GM23338 (cell line): ENCODE measurements at regions not wholly inside any gene's neighbourhood (a gene's known extent, or its start where the extent isn't known, plus 50 kb on each side); places are given as distances from the start of the nearest gene placed in this dataset.

ENCODE experiments used
- ATAC-seq: fragments of 200-7000 bp; cut with Tn5 transposase; 3 replicates; pipeline ENCODE4 v1.9.1; 2020
- DNase-seq: peaks from one replicate; pipeline ENCODE4 v3.0.0-alpha.2; 2015; ENCODE audit warnings: low spot score
- H2AFZ ChIP-seq: fragments of 200-600 bp; sonication (generic); 2 replicates; pipeline ENCODE4 v1.8.0; 2016; ENCODE audit warnings: antibody characterized with exemption, mild to moderate bottlenecking, moderate library complexity
- H3F3A ChIP-seq: fragments of 200-600 bp; sonication (generic); replicated peaks from 2 replicates; pipeline ENCODE4 v1.8.0; 2017; ENCODE audit warnings: antibody characterized with exemption, mixed run types, low read depth
- H3K27ac ChIP-seq: fragments of 200-600 bp; sonication (generic); 2 replicates; pipeline ENCODE4 v1.6.1; 2016; ENCODE audit warnings: low read depth
- H3K27me3 ChIP-seq: fragments of 200-600 bp; sonication (generic); 2 replicates; pipeline ENCODE4 v1.8.0; 2016; ENCODE audit warnings: mild to moderate bottlenecking, mixed run types, moderate library complexity; ENCODE audit not compliant: insufficient read depth
- H3K36me3 ChIP-seq: fragments of 200-600 bp; sonication (generic); 2 replicates; pipeline ENCODE4 v1.8.0; 2016; ENCODE audit warnings: mild to moderate bottlenecking; ENCODE audit not compliant: insufficient read depth
- H3K4me1 ChIP-seq: fragments of 200-600 bp; sonication (generic); 2 replicates; pipeline ENCODE4 v1.8.0; 2016; ENCODE audit warnings: mild to moderate bottlenecking, moderate library complexity; ENCODE audit not compliant: insufficient read depth
- H3K4me2 ChIP-seq: fragments of 200-600 bp; sonication (generic); 2 replicates; pipeline ENCODE4 v1.7.1; 2017; ENCODE audit warnings: mixed run types
- H3K4me3 ChIP-seq: fragments of 200-600 bp; sonication (generic); 2 replicates; pipeline ENCODE4 v1.6.1; 2016; ENCODE audit warnings: mixed run types
- H3K79me2 ChIP-seq: fragments of 200-600 bp; sonication (generic); replicated peaks from 2 replicates; pipeline ENCODE4 v1.8.0; 2017; ENCODE audit warnings: mild to moderate bottlenecking; ENCODE audit not compliant: insufficient read depth
- H3K9me2 ChIP-seq: fragments of 200-600 bp; sonication (generic); 2 replicates; pipeline ENCODE4 v1.8.0; 2017; ENCODE audit not compliant: insufficient read depth
- H4K20me1 ChIP-seq: fragments of 200-600 bp; sonication (generic); replicated peaks from 2 replicates; pipeline ENCODE4 v1.8.0; 2017; ENCODE audit warnings: mild to moderate bottlenecking; ENCODE audit not compliant: insufficient read depth
- H3K27ac Mint-ChIP-seq: 2 replicates; pipeline ENCODE4 v1.8.0; 2020; ENCODE audit warnings: inconsistent platforms, mild to moderate bottlenecking, moderate library complexity, mixed read lengths
- H3K27me3 Mint-ChIP-seq: 3 replicates; pipeline ENCODE4 v1.8.0; 2022; ENCODE audit warnings: low read depth, mild to moderate bottlenecking, moderate library complexity, mixed read lengths, inconsistent platforms; ENCODE audit not compliant: insufficient read depth, poor library complexity
- H3K36me3 Mint-ChIP-seq: 3 replicates; pipeline ENCODE4 v1.8.0; 2021; ENCODE audit warnings: low read depth, mild to moderate bottlenecking, inconsistent platforms, moderate library complexity, mixed read lengths
- H3K4me1 Mint-ChIP-seq: 3 replicates; pipeline ENCODE4 v1.8.0; 2020; ENCODE audit warnings: mild to moderate bottlenecking, inconsistent platforms, mixed read lengths
- H3K4me3 Mint-ChIP-seq: 3 replicates; pipeline ENCODE4 v1.8.0; 2021; ENCODE audit warnings: moderate library complexity, mild to moderate bottlenecking, inconsistent platforms, mixed read lengths
- H3K9me3 Mint-ChIP-seq: 3 replicates; pipeline ENCODE4 v1.8.0; 2020; ENCODE audit warnings: moderate library complexity, mild to moderate bottlenecking, inconsistent platforms, mixed read lengths
- ETS1 ChIP-seq: IDR thresholded peaks from 2 replicates; pipeline ENCODE4 v1.6.1; 2016; ENCODE audit warnings: antibody characterized with exemption
- EZH2 ChIP-seq: fragments of 200-600 bp; sonication (generic); IDR thresholded peaks from one replicate; pipeline ENCODE4 v1.8.0; 2017; ENCODE audit warnings: antibody characterized with exemption, mild to moderate bottlenecking, low read depth; ENCODE audit not compliant: unreplicated experiment
- EZH2phosphoT487 ChIP-seq: fragments of 200-600 bp; sonication (generic); IDR thresholded peaks from one replicate; pipeline ENCODE4 v1.8.1; 2018; ENCODE audit warnings: antibody characterized with exemption; ENCODE audit not compliant: unreplicated experiment
- JUNB ChIP-seq: IDR thresholded peaks from one replicate; pipeline ENCODE4 v1.6.1; 2016; ENCODE audit warnings: antibody characterized with exemption; ENCODE audit not compliant: unreplicated experiment
- STAT1 ChIP-seq: IDR thresholded peaks from one replicate; pipeline ENCODE4 v1.6.1; 2016; ENCODE audit warnings: antibody characterized with exemption; ENCODE audit not compliant: unreplicated experiment
- ZNF331 ChIP-seq: fragments of 250-450 bp; sonication (Bioruptor Pico); IDR thresholded peaks from 2 replicates; pipeline ENCODE4 v1.5.0; 2020; ENCODE audit warnings: low read depth, mild to moderate bottlenecking, moderate library complexity
- TF ChIP-seq, protein P1 (sequence below): fragments of 250-450 bp; sonication (Bioruptor Pico); IDR thresholded peaks from 2 replicates; pipeline ENCODE4 v1.5.0; 2020; ENCODE audit warnings: mild to moderate bottlenecking, moderate library complexity

GRCh38 chr13:109568339-109568818 lies 218.0 kb downstream of the IRS2 start:
- no peak overlapping the region for H3K4me3 Mint-ChIP-seq
- H3K36me3 Mint-ChIP-seq: no peaks in the 10 kb centered on the region
- Histone ChIP-seq H3K4me1 (no peaks in the 10 kb centered on the region), H3K36me3 (no peaks in the 10 kb centered on the region), H3F3A (no peaks in the 10 kb centered on the region), H3K4me2 (no peak overlapping the region), H4K20me1 (no peaks in the 10 kb centered on the region), H3K27me3 (no peaks in the 10 kb centered on the region), H3K79me2 (no peaks in the 10 kb centered on the region), H3K4me3 (no peak overlapping the region), H2AFZ (peak overlapping the region; percentile 56; the same call in 1 of the 2 replicates), H3K9me2 (peaks cover 4% of the 10 kb centered on the region; the same call in 1 of the 2 replicates), H3K27ac (no peak overlapping the region)
- no peaks in the 10 kb centered on the region for H3K4me1 Mint-ChIP-seq
- TF ChIP-seq JUNB (no peak), STAT1 (no peak), ETS1 (no peak), ZNF331 (CRISPR knock-in tag) (no peak), EZH2 (no peak), EZH2phosphoT487 (no peak)
- TF ChIP-seq, protein P1, sequence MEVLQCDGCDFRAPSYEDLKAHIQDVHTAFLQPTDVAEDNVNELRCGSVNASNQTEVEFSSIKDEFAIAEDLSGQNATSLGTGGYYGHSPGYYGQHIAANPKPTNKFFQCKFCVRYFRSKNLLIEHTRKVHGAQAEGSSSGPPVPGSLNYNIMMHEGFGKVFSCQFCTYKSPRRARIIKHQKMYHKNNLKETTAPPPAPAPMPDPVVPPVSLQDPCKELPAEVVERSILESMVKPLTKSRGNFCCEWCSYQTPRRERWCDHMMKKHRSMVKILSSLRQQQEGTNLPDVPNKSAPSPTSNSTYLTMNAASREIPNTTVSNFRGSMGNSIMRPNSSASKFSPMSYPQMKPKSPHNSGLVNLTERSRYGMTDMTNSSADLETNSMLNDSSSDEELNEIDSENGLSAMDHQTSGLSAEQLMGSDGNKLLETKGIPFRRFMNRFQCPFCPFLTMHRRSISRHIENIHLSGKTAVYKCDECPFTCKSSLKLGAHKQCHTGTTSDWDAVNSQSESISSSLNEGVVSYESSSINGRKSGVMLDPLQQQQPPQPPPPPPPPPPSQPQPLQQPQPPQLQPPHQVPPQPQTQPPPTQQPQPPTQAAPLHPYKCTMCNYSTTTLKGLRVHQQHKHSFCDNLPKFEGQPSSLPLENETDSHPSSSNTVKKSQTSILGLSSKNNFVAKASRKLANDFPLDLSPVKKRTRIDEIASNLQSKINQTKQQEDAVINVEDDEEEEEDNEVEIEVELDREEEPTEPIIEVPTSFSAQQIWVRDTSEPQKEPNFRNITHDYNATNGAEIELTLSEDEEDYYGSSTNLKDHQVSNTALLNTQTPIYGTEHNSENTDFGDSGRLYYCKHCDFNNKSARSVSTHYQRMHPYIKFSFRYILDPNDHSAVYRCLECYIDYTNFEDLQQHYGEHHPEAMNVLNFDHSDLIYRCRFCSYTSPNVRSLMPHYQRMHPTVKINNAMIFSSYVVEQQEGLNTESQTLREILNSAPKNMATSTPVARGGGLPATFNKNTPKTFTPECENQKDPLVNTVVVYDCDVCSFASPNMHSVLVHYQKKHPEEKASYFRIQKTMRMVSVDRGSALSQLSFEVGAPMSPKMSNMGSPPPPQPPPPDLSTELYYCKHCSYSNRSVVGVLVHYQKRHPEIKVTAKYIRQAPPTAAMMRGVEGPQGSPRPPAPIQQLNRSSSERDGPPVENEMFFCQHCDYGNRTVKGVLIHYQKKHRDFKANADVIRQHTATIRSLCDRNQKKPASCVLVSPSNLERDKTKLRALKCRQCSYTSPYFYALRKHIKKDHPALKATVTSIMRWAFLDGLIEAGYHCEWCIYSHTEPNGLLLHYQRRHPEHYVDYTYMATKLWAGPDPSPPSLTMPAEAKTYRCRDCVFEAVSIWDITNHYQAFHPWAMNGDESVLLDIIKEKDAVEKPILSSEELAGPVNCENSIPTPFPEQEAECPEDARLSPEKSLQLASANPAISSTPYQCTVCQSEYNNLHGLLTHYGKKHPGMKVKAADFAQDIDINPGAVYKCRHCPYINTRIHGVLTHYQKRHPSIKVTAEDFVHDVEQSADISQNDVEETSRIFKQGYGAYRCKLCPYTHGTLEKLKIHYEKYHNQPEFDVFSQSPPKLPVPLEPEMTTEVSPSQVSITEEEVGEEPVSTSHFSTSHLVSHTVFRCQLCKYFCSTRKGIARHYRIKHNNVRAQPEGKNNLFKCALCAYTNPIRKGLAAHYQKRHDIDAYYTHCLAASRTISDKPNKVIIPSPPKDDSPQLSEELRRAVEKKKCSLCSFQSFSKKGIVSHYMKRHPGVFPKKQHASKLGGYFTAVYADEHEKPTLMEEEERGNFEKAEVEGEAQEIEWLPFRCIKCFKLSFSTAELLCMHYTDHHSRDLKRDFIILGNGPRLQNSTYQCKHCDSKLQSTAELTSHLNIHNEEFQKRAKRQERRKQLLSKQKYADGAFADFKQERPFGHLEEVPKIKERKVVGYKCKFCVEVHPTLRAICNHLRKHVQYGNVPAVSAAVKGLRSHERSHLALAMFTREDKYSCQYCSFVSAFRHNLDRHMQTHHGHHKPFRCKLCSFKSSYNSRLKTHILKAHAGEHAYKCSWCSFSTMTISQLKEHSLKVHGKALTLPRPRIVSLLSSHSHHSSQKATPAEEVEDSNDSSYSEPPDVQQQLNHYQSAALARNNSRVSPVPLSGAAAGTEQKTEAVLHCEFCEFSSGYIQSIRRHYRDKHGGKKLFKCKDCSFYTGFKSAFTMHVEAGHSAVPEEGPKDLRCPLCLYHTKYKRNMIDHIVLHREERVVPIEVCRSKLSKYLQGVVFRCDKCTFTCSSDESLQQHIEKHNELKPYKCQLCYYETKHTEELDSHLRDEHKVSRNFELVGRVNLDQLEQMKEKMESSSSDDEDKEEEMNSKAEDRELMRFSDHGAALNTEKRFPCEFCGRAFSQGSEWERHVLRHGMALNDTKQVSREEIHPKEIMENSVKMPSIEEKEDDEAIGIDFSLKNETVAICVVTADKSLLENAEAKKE: no peak
- DNase-seq (no peak), ATAC-seq (no peak)
- H3K27ac Mint-ChIP-seq: no peak overlapping the region
- peaks cover 6% of the 10 kb centered on the region for H3K27me3 Mint-ChIP-seq
- H3K9me3 Mint-ChIP-seq: no peaks in the 10 kb centered on the region
